Heart right ventricle (tissue), 16 donors: ENCODE measurements at regions not wholly inside any gene's neighbourhood (a gene's known extent, or its start where the extent isn't known, plus 50 kb on each side); places are given as distances from the start of the nearest gene placed in this dataset.

Experiments
- ATAC-seq, 8 donors: fragments of 200-7000 bp; cut with Tn5 transposase; one replicate each; pipeline ENCODE4 v1.9.1; 2020; ENCODE audit warnings: mild to moderate bottlenecking in 8 of 8, moderate library complexity in 8 of 8, moderate number of reproducible peaks in 1 of 8
- DNase-seq, 2 donors: peaks; one replicate each; pipeline ENCODE4 v3.0.0-alpha.2; 2020
- H3K27ac ChIP-seq, 10 donors: fragments of 200-600 bp; sonication (generic) in 2 of 10; one replicate each; pipeline versions ENCODE4 v1.5.0 to v1.8.0; 2020 to 2022; ENCODE audit warnings: mild to moderate bottlenecking in 3 of 10
- H3K27me3 ChIP-seq, 7 donors: fragments of 200-600 bp; one replicate each; pipeline ENCODE4 v1.8.0; 2021 to 2022; ENCODE audit warnings: mild to moderate bottlenecking in 2 of 7
- H3K36me3 ChIP-seq, 9 donors: fragments of 200-600 bp; sonication (generic) in 1 of 9; one replicate each; pipeline versions ENCODE4 v1.5.0 to v1.8.0; 2020 to 2022; ENCODE audit warnings: mild to moderate bottlenecking in 2 of 9
- H3K4me1 ChIP-seq, 9 donors: fragments of 200-600 bp; sonication (generic) in 1 of 9; one replicate each; pipeline versions ENCODE4 v1.5.0 to v1.8.0; 2020 to 2022; ENCODE audit warnings: mild to moderate bottlenecking in 4 of 9
- H3K4me3 ChIP-seq, 10 donors: fragments of 200-600 bp; sonication (generic) in 2 of 10; one replicate each; pipeline versions ENCODE4 v1.5.0 to v1.8.0; 2020 to 2022; ENCODE audit warnings: mild to moderate bottlenecking in 7 of 10, moderate library complexity in 2 of 10
- H3K9me3 ChIP-seq, 11 donors: fragments of 200-600 bp in 10 of 11; sonication (generic) in 2 of 11; one replicate each; pipeline versions ENCODE4 v1.5.0 to v1.8.0; 2013 to 2022; ENCODE audit warnings: mild to moderate bottlenecking in 2 of 11, control low read depth in 1 of 11, moderate library complexity in 1 of 11
- CTCF ChIP-seq, 9 donors: fragments of 200-600 bp; sonication (generic) in 2 of 9; IDR thresholded peaks; one replicate each; pipeline versions ENCODE4 v1.5.0 to v1.8.0; 2021 to 2022; ENCODE audit warnings: antibody characterized with exemption in 9 of 9, mild to moderate bottlenecking in 5 of 9, moderate library complexity in 1 of 9
- WGBS, 2 donors: extraction: QIAGEN DNeasy Blood & Tissue Kit; methylation state at CpG; one replicate each; pipeline ENCODE4 v1.1.7; 2013; ENCODE audit warnings: inconsistent platforms in 1 of 2; 5-methylcytosine and 5-hydroxymethylcytosine counted together
- intact Hi-C, 10 donors: fragments of 100-400 bp; cut with DNase I; formaldehyde crosslinking; loops; one replicate each; pipeline versions ENCODE4 v1.11.1 to v1.14.2; 2022
- donor health status: Arrhythmogenic right ventricular cardiomyopathy.
- donor health status: ischemic (EF 13 %, LVEDD 7.1; RV severe dilation, severe dysfunction).
- donor health status: healthy with polysubstance abuse.
- donor health status: DM: no; HTN: yes; CAD: no.
- donor health status: DM: no; HTN: no; CAD: no.
- donor health status: ischemic (EF 25% LVEDD 6.9; RV normal size, moderate dysfunction).
- donor health status: ischemic (EF 25% LVEDD 5.7; RV mildly dilated, moderate dysfunction).
- donor health status: healthy.
- donor health status: DM: yes; HTN: yes; CAD: no.
- donor health status: Ischemic cardiomyopathy.
- donor health status: ischemic (EF 35%, LVEDD 5.7; RV mildly dilated, moderate dysfunction).
- donor health status: nonischemic (EF 11% LVEDD 7.7; RV severe dilation, severe dysfunction).
- donor health status: DM: yes; HTN: yes; CAD: no.
- donor health status: PGD.
- donor health status: ischemic (EF 29% LVEDD 5.4; RV normal size, mild dysfunction).
- donor health status: nonischemic (EF 23%, LVEDD 6.1; RV moderate dilation, normal function).

GRCh38 chr14:96674121-96674520, 123.1 kb upstream of the VRK1 start:
- Histone ChIP-seq H3K27ac (no peak overlapping the region), H3K9me3 (peaks cover 0 to 3% (median 0%) of the 10 kb centered on the region in 11 donors), H3K4me1 (no peaks in the 10 kb centered on the region), H3K27me3 (peaks cover 0 to 20% (median 12%) of the 10 kb centered on the region in 7 donors), H3K4me3 (no peak overlapping the region), H3K36me3 (no peaks in the 10 kb centered on the region)
- no peak for TF ChIP-seq CTCF (IDR thresholded peaks at IDR 0.05)
- 85 to 90% methylated on average over 3 of the region's 3 CpGs for WGBS, 2 donors
- no peak for DNase-seq
- intact Hi-C loops: no loop called here
- no peak for ATAC-seq

- Histone ChIP-seq H3K36me3 (no peaks in the 10 kb centered on the region), H3K4me3 (no peak overlapping the region), H3K27me3 (peaks cover 0 to 24% (median 9%) of the 10 kb centered on the region in 7 donors), H3K27ac (no peak overlapping the region), H3K4me1 (no peaks in the 10 kb centered on the region), H3K9me3 (peaks cover 0 to 3% (median 0%) of the 10 kb centered on the region in 11 donors)
- TF ChIP-seq CTCF (IDR thresholded peaks at IDR 0.05): no peak
- no peak for ATAC-seq
- intact Hi-C loops: no loop called here
- no peak for DNase-seq
Observed at GRCh38 chr14:96676166-96676565, 121.0 kb upstream of the VRK1 start.

GRCh38 chr14:96681829-96682228, 115.4 kb upstream of the VRK1 start:
- TF ChIP-seq CTCF (IDR thresholded peaks at IDR 0.05): no peak
- WGBS, 2 donors: 76 to 77% methylated on average over 7 of the region's 7 CpGs
- Histone ChIP-seq H3K4me3 (no peak overlapping the region), H3K27ac (no peak overlapping the region), H3K27me3 (peaks cover 0 to 27% (median 7%) of the 10 kb centered on the region in 7 donors), H3K4me1 (no peaks in the 10 kb centered on the region), H3K9me3 (peaks cover 0 to 2% (median 0%) of the 10 kb centered on the region in 11 donors), H3K36me3 (no peaks in the 10 kb centered on the region)
- no peak for DNase-seq
- no peak for ATAC-seq
- intact Hi-C loops: no loop called here

- Histone ChIP-seq H3K4me1 (no peaks in the 10 kb centered on the region), H3K9me3 (no peaks in the 10 kb centered on the region), H3K27ac (no peak overlapping the region), H3K4me3 (no peak overlapping the region), H3K27me3 (peaks cover 0 to 27% (median 7%) of the 10 kb centered on the region in 7 donors), H3K36me3 (no peaks in the 10 kb centered on the region)
- ATAC-seq: no peak
- no peak for TF ChIP-seq CTCF (IDR thresholded peaks at IDR 0.05)
- WGBS, 2 donors: 61 to 68% methylated on average over 3 of the region's 3 CpGs
- no peak for DNase-seq
- intact Hi-C loops: no loop called here
Observed at GRCh38 chr14:96682401-96682800, 114.8 kb upstream of the VRK1 start.
